HEK293 (cell line): ENCODE measurements at regions not wholly inside any gene's neighbourhood (a gene's known extent, or its start where the extent isn't known, plus 50 kb on each side); places are given as distances from the start of the nearest gene placed in this dataset.

Experiments used
- CTCF ChIA-PET: fragments of 350-600 bp; formaldehyde crosslinking; extraction: SDS; loops from one replicate; lab custom pipeline; 2021; ENCODE audit warnings: antibody characterized with exemption; lab: Yijun Ruan, JAX
- POLR2A ChIA-PET: fragments of 300-600 bp; formaldehyde crosslinking; extraction: SDS; loops from one replicate; lab custom pipeline; 2020; ENCODE audit warnings: antibody characterized with exemption, inconsistent platforms; lab: Yijun Ruan, JAX
- H3K27ac ChIP-seq: fragments of 200-500 bp; sonication (Bioruptor generic); 2 replicates; pipeline ENCODE4 v1.5.1; 2014; ENCODE audit warnings: low read depth, low read length, control low read depth, inconsistent platforms; ENCODE audit errors: extremely low read depth
- H3K36me3 ChIP-seq, 2 experiments: fragments of 200-500 bp in 1 of 2; sonication (Bioruptor generic) in 1 of 2; 1 replicate in 1 of 2; 2 replicates in 1 of 2; pipeline ENCODE4 v1.5.1; 2014 to 2017; ENCODE audit warnings: inconsistent platforms in 2 of 2, low read length in 2 of 2; ENCODE audit not compliant: control insufficient read depth in 2 of 2, insufficient read depth in 1 of 2
- H3K4me1 ChIP-seq: fragments of 200-500 bp; sonication (Bioruptor generic); 2 replicates; pipeline ENCODE4 v1.5.1; 2014; ENCODE audit warnings: mild to moderate bottlenecking, low read length, inconsistent platforms; ENCODE audit not compliant: control insufficient read depth, insufficient read depth
- H3K4me3 ChIP-seq: 2 replicates; pipeline ENCODE4 v1.5.1; 2011; ENCODE audit warnings: low read depth, mild to moderate bottlenecking, control low read depth, low read length, moderate library complexity
- H3K9me3 ChIP-seq: fragments of 200-500 bp; sonication (Bioruptor generic); 2 replicates; pipeline ENCODE4 v1.5.1; 2014; ENCODE audit warnings: low read depth, low read length, inconsistent platforms; ENCODE audit not compliant: control insufficient read depth, insufficient read depth
- PRDM1 ChIP-seq: fragments of 450-650 bp; formaldehyde crosslinking; IDR thresholded peaks from 2 replicates; pipeline ENCODE4; 2016; ENCODE audit warnings: missing biosample characterization, missing genetic modification characterization
- TCF7L2 ChIP-seq: IDR thresholded peaks from 2 replicates; pipeline ENCODE4 v1.6.1; 2011; ENCODE audit warnings: low read depth, mild to moderate bottlenecking, inconsistent platforms, low read length, moderate library complexity, borderline replicate concordance
- ZFP41 ChIP-seq: fragments of 450-650 bp; formaldehyde crosslinking; IDR thresholded peaks from 2 replicates; pipeline ENCODE4 v1.5.1; 2016; ENCODE audit warnings: missing biosample characterization, missing genetic modification characterization, borderline replicate concordance
- ZNF19 ChIP-seq: fragments of 450-650 bp; formaldehyde crosslinking; IDR thresholded peaks from 2 replicates; pipeline ENCODE4; 2016; ENCODE audit warnings: missing biosample characterization, missing genetic modification characterization, low read depth
- ZNF335 ChIP-seq: fragments of 450-650 bp; formaldehyde crosslinking; conservative IDR thresholded peaks from 2 replicates; pipeline ENCODE4 v1.5.1; 2016; ENCODE audit warnings: missing biosample characterization, missing genetic modification characterization
- ZNF623 ChIP-seq: fragments of 450-650 bp; formaldehyde crosslinking; IDR thresholded peaks from 2 replicates; pipeline ENCODE4 v1.5.1; 2016; ENCODE audit warnings: missing biosample characterization, missing genetic modification characterization
- ZNF747 ChIP-seq: fragments of 450-650 bp; formaldehyde crosslinking; IDR thresholded peaks from 2 replicates; pipeline ENCODE4 v1.5.1; 2016; ENCODE audit warnings: missing biosample characterization, missing genetic modification characterization
- ZNF76 ChIP-seq: fragments of 450-650 bp; formaldehyde crosslinking; IDR thresholded peaks from 2 replicates; pipeline ENCODE4; 2016; ENCODE audit warnings: low read depth, missing biosample characterization, missing genetic modification characterization, borderline replicate concordance
- TF ChIP-seq, protein P1 (sequence below): fragments of 450-650 bp; formaldehyde crosslinking; optimal IDR thresholded peaks from 2 replicates; pipeline ENCODE3; 2016; ENCODE audit warnings: missing biosample characterization, mild to moderate bottlenecking, missing genetic modification characterization
- TF ChIP-seq, protein P2 (sequence below): fragments of 450-650 bp; formaldehyde crosslinking; IDR thresholded peaks from 2 replicates; pipeline ENCODE4 v1.5.1; 2016; ENCODE audit warnings: missing biosample characterization, missing genetic modification characterization
- TF ChIP-seq, protein P3 (sequence below): fragments of 450-650 bp; formaldehyde crosslinking; IDR thresholded peaks from 2 replicates; pipeline ENCODE4 v1.5.1; 2017; ENCODE audit warnings: missing biosample characterization, missing genetic modification characterization
- TF ChIP-seq, protein P4 (sequence below): fragments of 450-650 bp; formaldehyde crosslinking; IDR thresholded peaks from 2 replicates; pipeline ENCODE4 v1.5.1; 2017; ENCODE audit warnings: missing biosample characterization, mild to moderate bottlenecking, missing genetic modification characterization, moderate library complexity
- TF ChIP-seq, protein P5 (sequence below): fragments of 450-650 bp; IDR thresholded peaks from 2 replicates; pipeline ENCODE4 v1.5.1; 2018; ENCODE audit warnings: missing biosample characterization, missing genetic modification characterization
- TF ChIP-seq, protein P6 (sequence below): fragments of 450-650 bp; formaldehyde crosslinking; IDR thresholded peaks from 2 replicates; pipeline ENCODE4 v1.5.1; 2016; ENCODE audit warnings: missing biosample characterization, missing genetic modification characterization

DNA sequence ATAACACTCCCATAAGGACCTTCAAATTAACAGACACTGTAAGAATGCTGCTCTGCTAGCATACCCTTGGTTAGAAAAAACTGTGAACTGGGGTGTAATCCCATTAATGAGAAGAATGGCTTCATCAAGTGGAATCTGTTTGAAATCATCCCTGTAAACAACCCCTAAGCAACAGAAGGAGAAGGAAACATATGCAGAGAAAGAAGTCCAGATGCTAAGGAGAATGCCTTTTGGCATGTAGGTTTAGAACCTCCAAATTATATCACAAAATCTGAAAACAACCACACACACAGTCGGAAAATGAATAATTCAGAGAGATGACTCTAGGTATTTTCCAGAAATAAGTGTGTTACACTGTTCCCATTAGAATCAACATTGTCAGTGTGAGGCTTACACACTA, 140.2 kb downstream of the NUAK1 start (continued):
- TF ChIP-seq, protein P1, sequence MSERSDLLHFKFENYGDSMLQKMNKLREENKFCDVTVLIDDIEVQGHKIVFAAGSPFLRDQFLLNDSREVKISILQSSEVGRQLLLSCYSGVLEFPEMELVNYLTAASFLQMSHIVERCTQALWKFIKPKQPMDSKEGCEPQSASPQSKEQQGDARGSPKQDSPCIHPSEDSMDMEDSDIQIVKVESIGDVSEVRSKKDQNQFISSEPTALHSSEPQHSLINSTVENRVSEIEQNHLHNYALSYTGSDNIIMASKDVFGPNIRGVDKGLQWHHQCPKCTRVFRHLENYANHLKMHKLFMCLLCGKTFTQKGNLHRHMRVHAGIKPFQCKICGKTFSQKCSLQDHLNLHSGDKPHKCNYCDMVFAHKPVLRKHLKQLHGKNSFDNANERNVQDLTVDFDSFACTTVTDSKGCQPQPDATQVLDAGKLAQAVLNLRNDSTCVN (tag by site-specific recombination), result no peak
- TF ChIP-seq, protein P2, sequence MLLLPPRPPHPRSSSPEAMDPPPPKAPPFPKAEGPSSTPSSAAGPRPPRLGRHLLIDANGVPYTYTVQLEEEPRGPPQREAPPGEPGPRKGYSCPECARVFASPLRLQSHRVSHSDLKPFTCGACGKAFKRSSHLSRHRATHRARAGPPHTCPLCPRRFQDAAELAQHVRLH (tag by site-specific recombination), result no peak
- TF ChIP-seq, protein P3, sequence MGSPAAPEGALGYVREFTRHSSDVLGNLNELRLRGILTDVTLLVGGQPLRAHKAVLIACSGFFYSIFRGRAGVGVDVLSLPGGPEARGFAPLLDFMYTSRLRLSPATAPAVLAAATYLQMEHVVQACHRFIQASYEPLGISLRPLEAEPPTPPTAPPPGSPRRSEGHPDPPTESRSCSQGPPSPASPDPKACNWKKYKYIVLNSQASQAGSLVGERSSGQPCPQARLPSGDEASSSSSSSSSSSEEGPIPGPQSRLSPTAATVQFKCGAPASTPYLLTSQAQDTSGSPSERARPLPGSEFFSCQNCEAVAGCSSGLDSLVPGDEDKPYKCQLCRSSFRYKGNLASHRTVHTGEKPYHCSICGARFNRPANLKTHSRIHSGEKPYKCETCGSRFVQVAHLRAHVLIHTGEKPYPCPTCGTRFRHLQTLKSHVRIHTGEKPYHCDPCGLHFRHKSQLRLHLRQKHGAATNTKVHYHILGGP (tag by site-specific recombination), result no peak

DNA sequence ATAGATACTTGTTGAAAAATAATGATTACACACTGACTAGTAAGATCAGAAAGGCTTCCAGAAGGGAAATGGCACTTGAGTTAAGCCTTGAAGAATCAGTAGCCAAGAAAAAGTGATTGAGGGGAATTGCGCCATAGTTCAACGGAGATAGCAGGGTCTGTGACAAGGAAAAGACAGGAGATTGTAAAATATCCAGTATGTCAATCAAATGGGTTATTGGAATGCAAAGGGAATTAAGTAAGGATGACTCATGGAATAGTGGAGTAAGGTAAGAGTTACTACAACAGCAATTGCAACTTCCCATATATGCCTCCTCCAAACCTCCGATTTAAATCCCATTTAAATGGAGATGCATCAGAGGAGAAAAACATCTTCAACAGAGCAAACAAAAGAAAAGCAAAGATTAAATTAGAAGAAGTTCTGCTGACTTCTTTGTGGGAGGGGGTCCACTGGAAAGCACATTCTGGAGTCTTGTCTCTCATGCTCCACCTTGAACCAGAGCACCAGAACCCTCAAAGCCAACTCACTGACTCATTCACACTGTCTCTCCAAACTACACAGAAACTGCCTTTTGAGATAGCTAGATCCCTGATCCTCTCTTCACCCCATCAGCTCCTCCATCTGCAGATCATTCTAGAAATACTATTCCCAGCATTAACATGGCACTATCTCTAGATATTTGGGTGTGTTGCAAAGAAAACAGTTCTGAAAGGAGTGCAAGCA, 138.2 kb downstream of the NUAK1 start:
- ChIA-PET POLR2A (no interaction called here), CTCF (no interaction called here)
- TF ChIP-seq ZNF623 (tag by site-specific recombination) (no peak), ZFP41 (tag by site-specific recombination) (no peak), ZNF747 (tag by site-specific recombination) (no peak), ZNF76 (no peak), ZNF335 (tag by site-specific recombination) (no peak), PRDM1 (tag by site-specific recombination) (no peak), ZNF19 (tag by site-specific recombination) (no peak), TCF7L2 (no peak)
- TF ChIP-seq, protein P4, sequence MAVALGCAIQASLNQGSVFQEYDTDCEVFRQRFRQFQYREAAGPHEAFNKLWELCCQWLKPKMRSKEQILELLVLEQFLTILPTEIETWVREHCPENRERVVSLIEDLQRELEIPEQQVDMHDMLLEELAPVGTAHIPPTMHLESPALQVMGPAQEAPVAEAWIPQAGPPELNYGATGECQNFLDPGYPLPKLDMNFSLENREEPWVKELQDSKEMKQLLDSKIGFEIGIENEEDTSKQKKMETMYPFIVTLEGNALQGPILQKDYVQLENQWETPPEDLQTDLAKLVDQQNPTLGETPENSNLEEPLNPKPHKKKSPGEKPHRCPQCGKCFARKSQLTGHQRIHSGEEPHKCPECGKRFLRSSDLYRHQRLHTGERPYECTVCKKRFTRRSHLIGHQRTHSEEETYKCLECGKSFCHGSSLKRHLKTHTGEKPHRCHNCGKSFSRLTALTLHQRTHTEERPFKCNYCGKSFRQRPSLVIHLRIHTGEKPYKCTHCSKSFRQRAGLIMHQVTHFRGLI, result no peak
- TF ChIP-seq, protein P5, sequence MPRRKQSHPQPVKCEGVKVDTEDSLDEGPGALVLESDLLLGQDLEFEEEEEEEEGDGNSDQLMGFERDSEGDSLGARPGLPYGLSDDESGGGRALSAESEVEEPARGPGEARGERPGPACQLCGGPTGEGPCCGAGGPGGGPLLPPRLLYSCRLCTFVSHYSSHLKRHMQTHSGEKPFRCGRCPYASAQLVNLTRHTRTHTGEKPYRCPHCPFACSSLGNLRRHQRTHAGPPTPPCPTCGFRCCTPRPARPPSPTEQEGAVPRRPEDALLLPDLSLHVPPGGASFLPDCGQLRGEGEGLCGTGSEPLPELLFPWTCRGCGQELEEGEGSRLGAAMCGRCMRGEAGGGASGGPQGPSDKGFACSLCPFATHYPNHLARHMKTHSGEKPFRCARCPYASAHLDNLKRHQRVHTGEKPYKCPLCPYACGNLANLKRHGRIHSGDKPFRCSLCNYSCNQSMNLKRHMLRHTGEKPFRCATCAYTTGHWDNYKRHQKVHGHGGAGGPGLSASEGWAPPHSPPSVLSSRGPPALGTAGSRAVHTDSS (tag by site-specific recombination), result no peak
- TF ChIP-seq, protein P2 (tag by site-specific recombination), result no peak
- TF ChIP-seq, protein P6, sequence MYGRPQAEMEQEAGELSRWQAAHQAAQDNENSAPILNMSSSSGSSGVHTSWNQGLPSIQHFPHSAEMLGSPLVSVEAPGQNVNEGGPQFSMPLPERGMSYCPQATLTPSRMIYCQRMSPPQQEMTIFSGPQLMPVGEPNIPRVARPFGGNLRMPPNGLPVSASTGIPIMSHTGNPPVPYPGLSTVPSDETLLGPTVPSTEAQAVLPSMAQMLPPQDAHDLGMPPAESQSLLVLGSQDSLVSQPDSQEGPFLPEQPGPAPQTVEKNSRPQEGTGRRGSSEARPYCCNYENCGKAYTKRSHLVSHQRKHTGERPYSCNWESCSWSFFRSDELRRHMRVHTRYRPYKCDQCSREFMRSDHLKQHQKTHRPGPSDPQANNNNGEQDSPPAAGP (tag by site-specific recombination), result no peak
- Histone ChIP-seq H3K9me3 (no peaks in the 10 kb centered on the region), H3K27ac (no peak overlapping the region), H3K36me3 (no peaks in the 10 kb centered on the region), H3K4me3 (no peak overlapping the region), H3K4me1 (no peaks in the 10 kb centered on the region)
